Uterus (tissue), 2 donors: ENCODE measurements at regions not wholly inside any gene's neighbourhood (a gene's known extent, or its start where the extent isn't known, plus 50 kb on each side); places are given as distances from the start of the nearest gene placed in this dataset.

Source experiments
- POLR2A ChIP-seq, 2 donors: fragments of 450-650 bp; IDR thresholded peaks; one replicate each; pipeline ENCODE4 v1.6.1; 2016; ENCODE audit warnings: antibody characterized with exemption in 2 of 2, mild to moderate bottlenecking in 1 of 2, moderate library complexity in 1 of 2
- TF ChIP-seq, protein P1 (sequence below), 4 experiments: fragments of 200-600 bp in 2 of 4; fragments of 450-650 bp in 2 of 4; sonication (generic) in 2 of 4; IDR thresholded peaks; one replicate each; pipeline ENCODE4 v1.5.1; 2016 to 2019; ENCODE audit warnings: antibody characterized with exemption in 4 of 4, mild to moderate bottlenecking in 2 of 4, moderate library complexity in 1 of 4

DNA sequence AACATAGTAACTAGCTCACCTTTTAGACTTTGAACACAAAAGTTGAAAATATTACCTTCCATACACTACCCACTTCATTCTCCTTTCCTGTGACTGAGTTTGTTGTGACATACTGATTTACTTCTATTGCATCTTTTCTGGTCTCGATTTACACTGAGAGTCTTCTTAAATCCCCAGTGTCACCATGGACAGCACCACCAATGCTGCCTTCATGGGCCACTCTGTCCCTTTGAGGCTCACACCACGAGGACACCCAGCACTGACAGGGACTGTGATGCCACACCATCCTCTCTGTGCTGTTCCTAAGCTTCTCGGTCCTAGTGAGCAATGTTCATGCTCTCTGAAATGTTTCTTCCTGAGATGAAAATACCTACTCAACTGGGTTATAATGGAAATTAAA, 337.1 kb upstream of the IRAK1BP1 start:
- no peak for TF ChIP-seq POLR2A (IDR thresholded peaks at IDR 0.05)
- TF ChIP-seq, protein P1, sequence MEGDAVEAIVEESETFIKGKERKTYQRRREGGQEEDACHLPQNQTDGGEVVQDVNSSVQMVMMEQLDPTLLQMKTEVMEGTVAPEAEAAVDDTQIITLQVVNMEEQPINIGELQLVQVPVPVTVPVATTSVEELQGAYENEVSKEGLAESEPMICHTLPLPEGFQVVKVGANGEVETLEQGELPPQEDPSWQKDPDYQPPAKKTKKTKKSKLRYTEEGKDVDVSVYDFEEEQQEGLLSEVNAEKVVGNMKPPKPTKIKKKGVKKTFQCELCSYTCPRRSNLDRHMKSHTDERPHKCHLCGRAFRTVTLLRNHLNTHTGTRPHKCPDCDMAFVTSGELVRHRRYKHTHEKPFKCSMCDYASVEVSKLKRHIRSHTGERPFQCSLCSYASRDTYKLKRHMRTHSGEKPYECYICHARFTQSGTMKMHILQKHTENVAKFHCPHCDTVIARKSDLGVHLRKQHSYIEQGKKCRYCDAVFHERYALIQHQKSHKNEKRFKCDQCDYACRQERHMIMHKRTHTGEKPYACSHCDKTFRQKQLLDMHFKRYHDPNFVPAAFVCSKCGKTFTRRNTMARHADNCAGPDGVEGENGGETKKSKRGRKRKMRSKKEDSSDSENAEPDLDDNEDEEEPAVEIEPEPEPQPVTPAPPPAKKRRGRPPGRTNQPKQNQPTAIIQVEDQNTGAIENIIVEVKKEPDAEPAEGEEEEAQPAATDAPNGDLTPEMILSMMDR (IDR thresholded peaks at IDR 0.05) = no peak
